Fibroblast of skin of abdomen (primary cell): ENCODE measurements at regions not wholly inside any gene's neighbourhood (a gene's known extent, or its start where the extent isn't known, plus 50 kb on each side); places are given as distances from the start of the nearest gene placed in this dataset.

ENCODE experiments used
- DNase-seq: peaks from one replicate; pipeline ENCODE4 v3.0.0-alpha.2; 2013

DNA sequence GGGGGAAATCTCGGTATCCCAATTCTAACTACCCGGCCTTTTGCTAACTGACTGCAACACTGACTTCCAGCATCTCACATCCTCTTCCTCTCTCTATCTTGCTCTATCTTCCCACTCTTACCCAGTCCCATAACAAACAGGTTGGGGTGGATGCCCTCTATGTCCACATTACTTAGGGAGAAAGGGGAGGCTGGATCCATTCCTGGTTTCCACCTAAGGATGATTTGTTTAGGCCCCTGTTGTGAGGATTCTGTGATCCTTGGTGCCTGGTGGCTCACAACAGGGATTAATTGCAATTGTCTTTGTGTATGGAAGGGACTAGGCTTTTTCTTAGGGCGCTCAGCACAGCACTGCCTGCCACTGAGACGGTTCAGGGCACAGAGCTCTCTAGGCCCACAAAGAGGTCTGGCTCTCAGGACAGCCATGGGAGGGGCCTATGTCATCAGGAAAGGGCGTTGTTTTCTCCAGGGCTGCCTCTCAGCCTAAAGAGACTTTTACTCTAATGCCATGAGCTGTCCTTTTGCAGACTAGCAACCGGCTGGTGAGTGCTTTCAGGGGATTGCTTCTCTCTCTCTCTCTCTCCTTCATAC, 612.1 kb upstream of the SALL1 start:
- DNase-seq: no peak

DNA sequence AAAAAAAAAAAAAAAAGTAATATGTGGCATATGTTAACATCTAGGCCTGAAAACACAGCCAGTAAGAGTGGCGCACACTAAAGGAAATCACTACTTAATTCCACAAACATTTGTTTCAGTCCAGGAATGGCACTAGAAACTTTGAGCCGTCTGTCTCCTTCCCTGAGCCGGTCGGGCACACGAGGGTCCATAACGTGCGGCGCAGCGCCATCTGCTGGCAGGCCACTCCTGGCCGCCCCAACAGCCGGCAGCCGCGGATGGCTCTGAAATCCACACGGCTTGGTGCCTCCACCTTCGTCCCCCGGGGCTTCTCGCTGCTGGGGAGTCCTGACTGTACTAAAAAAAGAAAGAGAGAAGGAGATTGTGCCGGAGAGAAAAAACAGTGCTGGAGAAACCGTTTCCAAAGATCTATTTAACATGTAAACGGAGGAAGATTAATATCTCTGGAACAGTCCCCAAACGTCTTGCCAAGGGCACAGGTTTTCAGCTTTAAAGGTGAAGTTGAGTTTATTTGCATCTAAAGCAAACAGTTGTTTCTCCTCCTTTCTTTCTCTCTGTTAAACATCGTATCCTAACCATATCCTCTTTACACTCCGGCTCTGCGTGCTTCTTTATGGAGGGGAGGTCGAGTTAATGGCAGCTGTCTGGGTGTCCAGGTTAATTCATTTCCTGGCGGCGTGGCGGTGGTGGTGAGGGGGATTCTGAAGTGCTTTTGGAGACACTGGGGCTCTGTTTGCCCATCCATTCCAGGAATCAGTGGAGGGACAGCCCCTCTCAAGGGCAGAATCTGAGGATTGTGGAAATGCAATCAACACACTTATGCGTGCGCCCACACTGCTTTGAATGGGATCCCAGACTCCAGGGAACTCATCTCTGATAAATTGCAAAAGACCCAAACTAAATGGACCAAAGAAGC, 611.3 kb upstream of the SALL1 start:
- peak; percentile 71 for DNase-seq

DNA sequence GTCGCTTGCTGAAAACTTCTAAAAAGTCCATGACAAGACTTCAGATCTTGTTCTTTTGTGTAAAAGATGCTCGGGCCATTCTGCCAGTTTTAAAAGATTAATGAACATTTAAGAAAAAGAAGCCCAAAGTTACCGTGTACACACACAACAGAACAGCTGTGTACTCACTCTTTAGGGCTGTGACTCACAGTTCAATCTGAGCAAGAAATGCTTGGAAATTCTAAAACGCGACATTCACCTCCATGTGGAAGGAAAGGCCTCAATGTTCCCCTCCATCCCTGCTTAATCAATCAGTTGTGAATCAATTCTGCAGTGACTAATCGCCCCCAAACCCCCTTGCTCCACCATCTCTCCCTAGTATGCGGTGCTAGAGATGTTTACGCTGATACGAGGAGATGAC, 609.9 kb upstream of the SALL1 start:
- DNase-seq: no peak

DNA sequence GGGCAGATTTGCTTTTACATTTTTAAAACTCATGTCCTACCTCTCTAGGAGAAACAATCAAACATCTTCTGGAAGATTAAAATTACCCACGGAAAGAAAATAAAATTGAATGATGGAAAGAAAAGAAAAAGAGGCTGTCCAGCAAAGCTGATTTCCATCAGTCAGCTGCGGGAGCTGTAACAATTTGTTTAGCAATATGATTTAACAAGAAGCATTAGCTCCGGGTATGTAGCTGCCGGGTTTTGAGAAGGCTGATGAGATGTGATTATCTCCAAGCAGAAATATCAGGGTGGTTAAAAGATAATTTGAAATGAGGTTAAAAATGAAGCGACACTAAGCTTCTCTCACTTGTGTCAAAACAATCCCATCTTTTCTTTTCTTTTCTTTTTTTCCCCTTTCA, 608.9 kb upstream of the SALL1 start:
- DNase-seq: no peak

DNA sequence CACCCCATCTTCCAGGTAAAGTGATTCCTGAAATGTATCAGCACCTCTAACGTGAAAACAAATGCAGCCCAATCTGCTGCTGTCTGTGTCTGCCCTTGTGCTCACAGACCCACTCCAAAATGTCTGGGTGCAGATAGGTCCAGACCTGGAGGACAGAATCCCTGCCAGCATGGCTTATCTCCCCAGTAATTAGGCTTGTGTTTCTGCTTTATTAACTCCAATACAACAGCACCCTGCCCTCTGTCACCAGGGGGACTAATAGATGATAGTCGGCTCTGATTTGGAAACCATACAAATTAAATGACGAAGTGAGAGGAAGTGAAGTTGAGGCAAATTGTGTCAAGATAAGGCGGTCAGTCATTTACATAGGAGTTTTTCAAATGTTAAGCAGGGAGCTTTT, 608.3 kb upstream of the SALL1 start:
- no peak for DNase-seq

DNA sequence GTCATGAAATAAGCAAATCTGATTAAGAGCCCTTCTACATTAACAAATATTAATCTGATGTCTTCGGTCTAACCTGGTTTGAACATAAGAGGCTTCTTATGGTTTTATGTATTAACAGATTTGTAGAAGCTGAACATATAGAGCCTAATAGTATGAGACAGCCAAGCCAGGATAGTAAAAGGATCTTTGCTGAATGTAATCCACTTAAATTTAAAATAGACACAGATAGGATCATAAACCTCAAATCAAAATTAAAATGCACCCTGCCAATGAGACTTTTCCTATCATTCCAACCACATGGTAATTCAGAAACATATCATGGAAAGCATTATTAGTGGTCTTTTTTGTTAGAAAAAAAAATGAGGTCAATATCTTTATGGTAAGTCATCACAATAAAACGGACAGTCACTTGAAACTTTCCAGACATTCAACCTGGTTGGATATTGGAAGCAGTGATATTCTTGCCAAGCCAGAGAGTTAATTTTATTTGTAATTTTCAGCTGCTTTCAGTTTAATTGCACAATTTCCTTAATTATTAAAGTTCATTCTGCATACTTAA, 606.9 kb upstream of the SALL1 start:
- no peak for DNase-seq

DNA sequence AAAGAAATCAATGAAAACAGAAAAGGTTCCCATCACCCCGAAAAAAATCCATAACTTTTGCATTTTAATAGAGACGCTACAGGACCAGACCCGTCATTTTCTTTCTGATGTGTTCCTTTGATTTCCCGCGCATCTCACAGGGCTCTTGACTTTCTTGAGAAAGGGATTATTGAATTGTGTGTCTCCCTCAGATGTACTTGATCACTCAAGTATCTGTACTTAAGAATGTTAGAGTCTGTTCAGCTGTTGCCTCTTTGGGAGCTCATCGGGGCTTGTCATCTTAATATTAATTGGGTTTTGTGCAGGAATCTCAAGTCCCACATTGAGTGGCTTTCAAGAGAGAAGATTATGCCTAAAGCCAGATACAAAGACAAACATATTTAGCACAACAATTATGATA, 606.4 kb upstream of the SALL1 start:
- DNase-seq: no peak

DNA sequence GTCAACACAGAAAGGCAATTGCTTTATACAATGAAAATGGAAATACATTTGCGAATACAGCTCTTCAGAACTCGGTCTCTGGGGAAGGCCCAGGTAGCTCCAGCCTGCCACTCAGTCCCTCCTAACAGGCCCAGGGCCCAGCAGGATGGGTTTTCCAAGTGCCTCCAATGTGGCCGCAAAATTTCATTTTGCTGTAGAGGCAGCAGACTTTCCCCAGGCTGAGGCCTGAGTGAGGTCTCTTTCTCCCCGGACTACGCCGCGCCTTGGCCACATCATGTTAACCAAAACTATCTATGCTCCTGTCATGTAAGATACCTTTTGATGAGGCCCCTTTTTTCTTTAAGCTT, 606.0 kb upstream of the SALL1 start:
- no peak for DNase-seq

DNA sequence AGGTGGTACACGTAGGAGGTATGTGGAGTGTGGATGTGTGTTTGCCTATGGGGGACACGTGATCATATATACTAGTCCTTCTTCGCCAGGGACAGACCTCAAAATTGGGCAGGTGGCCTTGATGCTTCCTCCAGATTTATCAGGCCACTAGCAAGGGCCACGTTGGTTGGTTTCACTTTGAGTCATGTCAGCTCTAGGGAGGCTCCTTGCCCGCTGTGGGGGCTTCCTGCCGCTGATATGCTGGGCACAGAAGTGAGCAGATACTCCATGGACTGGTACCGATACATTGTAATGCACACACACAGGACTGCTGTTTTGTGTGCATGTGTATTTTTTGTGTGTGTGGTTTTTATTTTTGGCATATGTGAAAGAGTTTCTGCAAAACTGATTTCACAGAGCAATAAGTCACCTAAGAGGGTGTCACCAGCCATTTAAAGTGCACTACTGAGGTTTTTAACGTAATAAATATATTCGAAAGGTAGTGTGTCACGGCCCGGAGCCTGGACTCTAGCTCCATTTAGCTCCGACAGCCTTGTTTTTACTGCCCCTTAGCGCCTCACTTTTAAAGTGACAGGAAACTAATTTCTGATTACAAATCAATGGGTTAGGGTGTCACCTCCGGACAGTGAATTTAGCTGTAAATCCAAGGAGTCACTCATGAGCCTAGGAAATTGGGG, 605.5 kb upstream of the SALL1 start:
- no peak for DNase-seq

DNA sequence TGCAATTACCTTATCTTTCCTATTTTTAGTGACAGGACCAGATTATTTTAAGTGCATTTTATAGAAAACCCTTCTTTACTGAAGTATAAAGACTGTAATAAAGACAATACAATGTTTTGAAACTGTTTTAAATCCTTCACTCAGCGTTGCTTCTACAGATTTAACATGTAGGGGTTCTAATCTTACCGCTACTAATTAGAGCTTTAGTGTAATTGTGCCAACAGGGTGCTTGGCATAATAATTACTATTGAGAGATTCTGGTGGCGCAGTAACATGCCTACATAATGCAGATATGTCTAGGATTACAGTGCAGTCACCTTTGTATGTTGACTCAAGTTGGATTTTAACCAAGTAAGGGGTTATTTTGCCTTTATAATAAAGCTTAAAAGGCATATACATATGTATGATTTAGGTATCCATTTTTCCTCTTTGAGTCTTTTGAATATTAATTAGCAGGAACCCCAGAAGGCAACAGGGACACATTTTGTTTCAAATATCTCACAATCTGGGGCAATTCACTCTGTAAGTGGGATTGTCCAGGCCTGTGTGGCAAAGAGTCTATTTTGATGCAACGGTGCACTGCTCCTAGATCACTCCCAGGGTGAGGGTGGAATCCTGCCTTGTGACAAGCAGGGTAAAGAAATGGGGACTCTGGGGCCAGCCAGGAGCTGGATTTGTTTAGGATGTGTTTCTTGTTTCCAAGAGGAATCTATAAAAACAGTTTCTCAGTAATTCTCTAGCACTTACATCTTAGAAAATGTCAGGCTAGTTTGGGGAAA, 604.7 kb upstream of the SALL1 start:
- no peak for DNase-seq

DNA sequence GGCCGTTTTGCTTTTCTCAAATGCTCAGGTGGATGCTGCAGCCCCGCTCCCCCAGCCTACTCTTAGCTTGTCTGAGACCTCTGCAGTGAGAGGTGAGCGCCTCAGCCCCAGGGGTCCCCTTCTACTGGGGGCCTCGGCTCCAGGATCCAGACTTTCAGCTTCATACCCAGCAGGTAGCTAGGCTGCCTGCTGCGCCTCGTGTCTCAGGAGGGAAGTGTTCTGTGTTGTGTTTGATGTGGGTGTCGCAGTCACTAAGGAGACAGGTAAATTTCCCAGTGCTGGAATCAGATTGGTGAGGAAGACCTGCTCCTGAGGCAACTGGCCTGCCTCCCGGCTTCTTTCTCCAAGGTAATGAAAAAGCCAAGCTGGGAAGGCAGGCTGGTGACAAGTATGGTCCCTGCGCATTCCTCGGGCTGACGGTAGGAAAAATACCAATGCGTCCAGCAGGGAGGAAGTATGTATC, 604.0 kb upstream of the SALL1 start:
- DNase-seq: no peak

DNA sequence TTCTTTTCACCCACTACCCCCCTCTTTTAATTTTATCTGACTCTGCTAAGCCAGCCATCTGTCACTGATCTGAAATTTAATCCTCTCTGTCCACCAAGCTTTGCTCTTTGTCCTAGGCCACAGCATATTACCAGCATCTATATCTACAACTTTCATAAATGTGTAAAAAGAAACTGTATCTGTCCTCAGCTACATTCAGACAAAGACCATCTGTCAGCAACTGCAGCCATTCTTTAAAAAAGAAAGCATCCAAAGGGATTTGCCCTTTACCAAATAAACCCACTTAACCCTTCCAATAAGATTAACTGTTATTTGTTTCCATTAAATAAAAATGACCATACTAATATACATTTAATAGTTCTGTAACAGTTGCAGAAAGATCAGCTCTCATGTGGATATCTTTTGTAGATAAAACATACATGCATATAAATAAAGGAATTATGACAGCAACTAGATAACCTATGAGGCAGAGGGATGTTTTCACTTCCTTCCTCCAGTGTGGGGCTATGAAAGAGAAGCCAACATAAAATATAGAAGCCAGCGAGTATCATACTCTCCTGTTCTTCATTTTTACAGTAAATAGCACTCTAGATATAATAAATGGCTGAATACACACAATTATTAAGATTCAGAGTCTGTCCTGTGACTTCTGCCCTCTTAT, 602.5 kb upstream of the SALL1 start:
- no peak for DNase-seq

DNA sequence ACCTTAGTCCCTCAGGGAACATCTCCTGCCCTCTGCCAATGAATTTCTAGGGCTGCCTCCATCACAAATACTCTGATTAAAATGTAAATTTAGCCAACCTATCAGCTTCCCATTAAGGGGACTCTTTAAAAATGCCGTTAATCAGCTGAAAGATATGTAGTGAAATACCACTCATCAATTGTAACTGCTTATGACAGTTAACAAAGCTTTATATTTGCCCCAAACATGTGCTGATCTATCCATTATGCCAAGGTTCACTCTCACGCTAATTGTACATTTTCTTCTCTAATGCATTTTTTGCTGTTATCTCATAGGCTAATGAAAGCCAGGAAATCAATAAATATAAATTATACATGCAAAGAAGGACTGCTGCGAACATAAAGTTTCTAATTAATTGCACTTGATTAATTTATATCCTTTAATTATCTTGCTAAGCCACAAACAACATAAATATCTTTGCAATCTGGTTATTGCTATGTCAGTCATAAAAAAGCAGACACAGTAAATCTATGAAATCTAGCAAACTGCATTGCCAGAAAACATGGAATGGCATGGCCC, 601.4 kb upstream of the SALL1 start:
- DNase-seq: no peak

DNA sequence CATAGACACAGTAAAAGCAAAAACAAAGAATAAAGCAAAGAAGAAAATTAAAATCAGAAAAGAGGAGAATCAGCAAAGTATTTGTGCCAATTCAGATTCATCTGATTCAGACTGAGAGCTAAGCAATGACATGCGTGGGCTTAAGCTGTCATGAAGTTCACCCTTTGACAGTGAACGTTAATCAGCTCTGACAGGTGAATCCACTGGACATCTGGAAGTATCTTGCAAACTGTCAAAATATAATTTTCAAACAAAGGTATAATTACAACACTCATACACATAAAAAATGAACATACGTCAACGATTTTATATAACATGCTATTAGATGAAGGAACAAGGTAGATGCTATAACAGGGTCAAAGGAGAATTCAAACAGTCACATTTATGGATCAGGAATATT, 596.3 kb upstream of the SALL1 start:
- no peak for DNase-seq

DNA sequence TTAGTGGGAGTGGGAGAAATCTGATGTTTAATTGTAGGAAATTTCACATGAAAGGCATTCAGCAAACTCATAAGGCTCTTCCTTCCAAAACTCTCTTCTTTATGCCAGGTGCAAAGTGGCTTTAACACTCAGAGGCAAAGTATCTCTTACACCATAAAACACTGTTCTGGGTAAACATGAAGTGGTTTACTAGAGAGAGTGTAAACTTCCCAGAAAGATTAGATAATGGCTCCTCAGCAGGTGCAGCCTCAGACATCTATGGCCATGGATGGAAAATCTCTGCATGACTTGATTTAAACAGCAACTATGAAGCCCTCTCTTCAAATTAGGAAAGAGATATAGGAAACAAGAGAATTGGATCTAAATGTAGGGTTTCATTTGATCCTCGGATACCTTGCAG, 583.1 kb upstream of the SALL1 start:
- DNase-seq: no peak

DNA sequence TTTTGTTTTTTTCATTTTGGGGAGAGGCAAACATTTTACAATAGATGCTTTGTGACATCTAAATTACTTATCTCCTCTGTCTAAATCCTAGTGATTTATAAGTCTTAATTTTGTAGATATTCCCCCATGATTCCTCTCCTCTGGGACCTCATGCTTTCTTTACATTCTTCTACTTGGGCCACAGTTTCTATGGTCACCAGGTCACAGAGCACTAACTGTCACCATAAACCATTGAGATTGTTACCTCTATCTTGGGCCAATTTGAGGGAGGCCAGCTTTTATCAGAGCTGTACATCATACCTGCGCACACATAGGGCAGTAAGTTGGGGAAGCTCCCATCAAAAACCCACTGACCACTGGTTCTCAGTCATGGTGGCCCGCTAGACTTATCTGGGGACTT, 582.1 kb upstream of the SALL1 start:
- no peak for DNase-seq

DNA sequence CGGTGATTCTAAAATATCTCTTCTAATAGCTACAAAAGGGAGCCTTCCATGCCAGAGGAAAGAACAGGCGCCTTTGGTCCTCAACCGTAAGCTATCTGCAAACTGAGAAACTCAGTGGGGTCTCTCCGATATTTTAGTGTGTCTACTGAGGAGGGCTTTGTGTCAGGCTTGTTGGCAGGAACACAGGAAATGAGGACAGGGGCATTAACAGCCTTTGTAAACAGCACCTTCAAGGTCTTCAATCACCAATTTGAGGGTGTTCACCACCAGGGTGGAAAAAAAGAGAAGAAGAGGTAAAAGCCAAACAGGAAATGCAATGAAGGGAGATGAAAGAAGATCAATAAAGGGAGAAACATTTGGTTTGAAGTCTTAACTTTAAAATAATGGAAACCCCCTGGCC, 580.1 kb upstream of the SALL1 start:
- DNase-seq: no peak

DNA sequence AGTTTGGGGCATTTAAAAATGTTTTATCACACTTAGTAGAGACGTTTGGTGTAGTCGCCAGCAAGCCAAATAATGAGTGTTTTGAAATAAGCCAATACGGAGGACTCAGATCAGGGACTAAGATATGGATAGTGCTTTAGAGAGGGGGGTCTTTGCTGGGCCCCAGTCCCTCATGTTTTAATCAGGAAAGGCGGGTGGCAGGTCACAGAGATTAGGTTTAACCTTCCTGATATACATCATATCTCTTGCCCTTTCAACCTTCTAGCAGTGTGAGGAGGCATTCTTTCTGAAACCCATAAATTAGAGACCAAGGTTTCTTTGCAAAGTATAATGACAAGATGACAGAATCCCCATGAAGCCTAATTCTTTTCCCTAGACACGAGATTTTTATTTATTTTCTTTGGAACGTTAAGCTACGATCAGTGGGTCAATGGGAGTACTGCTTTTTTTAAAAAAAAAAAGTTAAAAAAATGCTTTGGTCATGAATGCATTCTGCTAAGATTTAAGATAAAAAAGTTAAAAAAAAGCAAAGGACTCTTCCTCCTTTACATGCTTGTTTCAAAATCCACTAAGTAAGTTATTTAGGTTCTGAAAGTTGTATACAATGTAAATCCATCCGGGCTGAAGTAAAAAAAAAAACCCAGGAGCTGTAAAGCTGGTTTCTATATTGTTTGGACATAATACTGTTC, 572.1 kb upstream of the SALL1 start:
- DNase-seq: no peak

DNA sequence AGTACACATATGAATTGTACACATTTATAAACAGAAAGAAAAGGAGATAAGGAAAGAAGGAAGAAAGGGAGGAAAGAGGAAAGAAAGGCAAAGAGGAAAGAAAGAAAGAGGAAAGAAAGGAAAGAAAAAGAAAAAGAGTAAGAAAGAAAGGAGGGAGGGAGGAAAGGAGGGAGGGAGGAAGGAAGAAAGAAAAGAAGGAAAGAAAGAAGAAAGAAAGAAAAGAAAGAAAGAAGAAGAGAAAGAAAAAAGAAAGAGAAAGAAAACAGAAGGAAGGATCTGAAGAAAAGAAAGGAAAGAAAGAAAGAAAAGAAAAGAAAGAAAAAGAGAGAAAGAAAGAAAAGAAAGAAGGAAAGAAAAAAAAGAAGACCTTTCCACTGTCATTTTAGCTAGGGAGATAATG, 571.4 kb upstream of the SALL1 start:
- DNase-seq: no peak

DNA sequence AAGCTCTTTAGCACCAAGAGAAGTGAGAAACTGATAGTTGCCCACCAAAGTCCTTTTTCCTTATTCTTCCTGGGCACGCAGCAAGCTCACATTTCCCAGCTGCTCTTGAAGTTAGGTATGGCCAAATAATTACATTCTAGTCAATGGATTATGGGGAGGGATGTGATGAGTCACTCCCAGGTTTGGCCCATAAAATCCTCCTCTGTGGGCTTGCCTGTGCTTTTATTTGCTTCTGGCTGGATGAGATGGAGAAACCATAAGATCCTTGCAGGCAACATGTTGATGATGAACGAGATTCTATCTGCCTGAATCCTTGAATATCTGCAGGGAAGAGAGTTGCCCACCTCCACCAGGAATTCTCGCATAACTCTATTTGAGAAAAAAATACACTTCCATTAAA, 568.3 kb upstream of the SALL1 start:
- DNase-seq: no peak

DNA sequence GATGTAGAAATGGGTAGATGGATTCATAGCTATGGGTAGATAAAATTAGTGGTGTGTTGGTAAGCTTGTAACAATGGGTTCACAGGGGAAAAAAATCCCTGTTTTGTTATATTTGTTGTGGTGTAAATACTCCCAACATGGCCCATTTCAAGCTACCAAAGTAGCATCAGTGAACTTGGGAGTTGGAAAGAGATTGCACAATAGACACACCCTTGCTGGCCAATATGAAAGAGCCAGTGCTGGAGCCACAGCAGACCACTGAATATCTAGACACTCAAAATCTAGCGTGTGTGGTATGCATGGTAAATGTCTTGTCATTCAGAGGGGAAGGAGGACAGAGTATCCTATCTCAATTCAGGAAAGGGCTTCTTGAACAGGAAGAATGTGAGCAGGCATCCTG, 565.1 kb upstream of the SALL1 start:
- no peak for DNase-seq
